Loucy (cell line): ENCODE measurements at regions not wholly inside any gene's neighbourhood (a gene's known extent, or its start where the extent isn't known, plus 50 kb on each side); places are given as distances from the start of the nearest gene placed in this dataset.

Source experiments
- H2AFZ ChIP-seq: fragments of 200-600 bp; sonication (generic); 2 replicates; pipeline ENCODE4 v1.6.0; 2016; ENCODE audit warnings: antibody characterized with exemption, mild to moderate bottlenecking, low read length, moderate library complexity
- H3F3A ChIP-seq: fragments of 200-600 bp; 2 replicates; pipeline ENCODE4 v1.6.0; 2016; ENCODE audit warnings: antibody characterized with exemption, low read depth, mild to moderate bottlenecking
- H3K27me3 ChIP-seq: fragments of 200-600 bp; sonication (generic); 2 replicates; pipeline ENCODE4 v1.6.1; 2014; ENCODE audit warnings: low read length, mild to moderate bottlenecking; ENCODE audit not compliant: insufficient read depth, poor library complexity, severe bottlenecking
- H3K36me3 ChIP-seq: fragments of 200-600 bp; sonication (generic); 2 replicates; pipeline ENCODE4 v1.6.1; 2016; ENCODE audit warnings: low read length; ENCODE audit not compliant: insufficient read depth
- H3K4me1 ChIP-seq: fragments of 200-600 bp; sonication (generic); 2 replicates; pipeline ENCODE4 v1.5.1; 2014; ENCODE audit warnings: low read length, mild to moderate bottlenecking; ENCODE audit not compliant: insufficient read depth, poor library complexity, severe bottlenecking
- H3K4me2 ChIP-seq: fragments of 200-600 bp; sonication (generic); 2 replicates; pipeline ENCODE4 v1.6.0; 2014; ENCODE audit warnings: antibody characterized with exemption, low read length, low read depth, mild to moderate bottlenecking; ENCODE audit not compliant: poor library complexity, severe bottlenecking
- H3K4me3 ChIP-seq: fragments of 200-600 bp; sonication (generic); 2 replicates; pipeline ENCODE4 v1.5.1; 2014; ENCODE audit warnings: low read length, mild to moderate bottlenecking, mixed read lengths; ENCODE audit not compliant: poor library complexity, severe bottlenecking
- H3K79me2 ChIP-seq: fragments of 200-600 bp; sonication (generic); 2 replicates; pipeline ENCODE4 v1.6.1; 2014; ENCODE audit warnings: low read length; ENCODE audit not compliant: insufficient read depth
- H3K9ac ChIP-seq: fragments of 200-600 bp; sonication (generic); 2 replicates; pipeline ENCODE4 v1.6.0; 2014; ENCODE audit warnings: mild to moderate bottlenecking, low read depth, low read length, moderate library complexity; ENCODE audit not compliant: poor library complexity, severe bottlenecking
- H3K9me2 ChIP-seq: fragments of 200-600 bp; sonication (generic); replicated peaks from 2 replicates; pipeline ENCODE4 v1.6.1; 2016; ENCODE audit warnings: low read depth, low read length, mixed read lengths
- H3K9me3 ChIP-seq: fragments of 200-600 bp; sonication (generic); 2 replicates; pipeline ENCODE4 v1.6.1; 2014; ENCODE audit warnings: mild to moderate bottlenecking, antibody characterized with exemption, low read length, low read depth; ENCODE audit not compliant: insufficient read depth
- H4K20me1 ChIP-seq: fragments of 200-600 bp; sonication (generic); 2 replicates; pipeline ENCODE4 v1.6.0; 2014; ENCODE audit warnings: antibody characterized with exemption, low read length, mild to moderate bottlenecking; ENCODE audit not compliant: insufficient read depth, poor library complexity, severe bottlenecking
- EZH2phosphoT487 ChIP-seq: fragments of 200-600 bp; IDR thresholded peaks from 2 replicates; pipeline ENCODE4 v1.6.1; 2018; ENCODE audit warnings: antibody characterized with exemption, mild to moderate bottlenecking, moderate library complexity, borderline replicate concordance
- TF ChIP-seq, protein P1 (sequence below): fragments of 200-600 bp; sonication (generic); conservative IDR thresholded peaks from 2 replicates; pipeline ENCODE4 v1.5.1; 2014; ENCODE audit warnings: mild to moderate bottlenecking, antibody characterized with exemption, low read length

DNA sequence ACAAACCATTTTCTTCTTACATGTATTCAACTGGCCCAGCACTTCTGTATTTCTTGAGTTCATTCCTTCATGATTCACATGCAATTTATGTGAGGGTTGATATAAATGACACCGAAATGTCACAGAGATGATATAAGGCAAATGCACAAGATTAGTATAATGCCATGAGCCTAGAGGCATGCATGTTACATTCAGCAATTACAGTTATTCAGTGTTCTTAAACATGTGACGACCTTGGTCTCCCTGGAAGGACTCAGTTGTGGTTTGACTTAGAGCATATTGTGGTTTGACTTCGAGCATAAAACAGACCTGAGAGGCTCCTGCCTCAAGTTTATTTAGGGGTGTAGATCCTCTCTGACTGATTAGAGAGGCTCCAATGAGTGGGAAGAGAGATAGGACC lies 752.1 kb upstream of the POM121L12 start:
- Histone ChIP-seq H4K20me1 (no peaks in the 10 kb centered on the region), H2AFZ (no peak overlapping the region), H3K4me2 (no peak overlapping the region), H3K36me3 (no peaks in the 10 kb centered on the region), H3K27me3 (no peaks in the 10 kb centered on the region), H3K9me3 (no peaks in the 10 kb centered on the region), H3F3A (no peaks in the 10 kb centered on the region), H3K9ac (no peak overlapping the region), H3K9me2 (no peaks in the 10 kb centered on the region), H3K79me2 (no peaks in the 10 kb centered on the region), H3K4me3 (no peak overlapping the region), H3K4me1 (no peaks in the 10 kb centered on the region)
- TF ChIP-seq, protein P1, sequence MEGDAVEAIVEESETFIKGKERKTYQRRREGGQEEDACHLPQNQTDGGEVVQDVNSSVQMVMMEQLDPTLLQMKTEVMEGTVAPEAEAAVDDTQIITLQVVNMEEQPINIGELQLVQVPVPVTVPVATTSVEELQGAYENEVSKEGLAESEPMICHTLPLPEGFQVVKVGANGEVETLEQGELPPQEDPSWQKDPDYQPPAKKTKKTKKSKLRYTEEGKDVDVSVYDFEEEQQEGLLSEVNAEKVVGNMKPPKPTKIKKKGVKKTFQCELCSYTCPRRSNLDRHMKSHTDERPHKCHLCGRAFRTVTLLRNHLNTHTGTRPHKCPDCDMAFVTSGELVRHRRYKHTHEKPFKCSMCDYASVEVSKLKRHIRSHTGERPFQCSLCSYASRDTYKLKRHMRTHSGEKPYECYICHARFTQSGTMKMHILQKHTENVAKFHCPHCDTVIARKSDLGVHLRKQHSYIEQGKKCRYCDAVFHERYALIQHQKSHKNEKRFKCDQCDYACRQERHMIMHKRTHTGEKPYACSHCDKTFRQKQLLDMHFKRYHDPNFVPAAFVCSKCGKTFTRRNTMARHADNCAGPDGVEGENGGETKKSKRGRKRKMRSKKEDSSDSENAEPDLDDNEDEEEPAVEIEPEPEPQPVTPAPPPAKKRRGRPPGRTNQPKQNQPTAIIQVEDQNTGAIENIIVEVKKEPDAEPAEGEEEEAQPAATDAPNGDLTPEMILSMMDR: no peak
- TF ChIP-seq EZH2phosphoT487: no peak

DNA sequence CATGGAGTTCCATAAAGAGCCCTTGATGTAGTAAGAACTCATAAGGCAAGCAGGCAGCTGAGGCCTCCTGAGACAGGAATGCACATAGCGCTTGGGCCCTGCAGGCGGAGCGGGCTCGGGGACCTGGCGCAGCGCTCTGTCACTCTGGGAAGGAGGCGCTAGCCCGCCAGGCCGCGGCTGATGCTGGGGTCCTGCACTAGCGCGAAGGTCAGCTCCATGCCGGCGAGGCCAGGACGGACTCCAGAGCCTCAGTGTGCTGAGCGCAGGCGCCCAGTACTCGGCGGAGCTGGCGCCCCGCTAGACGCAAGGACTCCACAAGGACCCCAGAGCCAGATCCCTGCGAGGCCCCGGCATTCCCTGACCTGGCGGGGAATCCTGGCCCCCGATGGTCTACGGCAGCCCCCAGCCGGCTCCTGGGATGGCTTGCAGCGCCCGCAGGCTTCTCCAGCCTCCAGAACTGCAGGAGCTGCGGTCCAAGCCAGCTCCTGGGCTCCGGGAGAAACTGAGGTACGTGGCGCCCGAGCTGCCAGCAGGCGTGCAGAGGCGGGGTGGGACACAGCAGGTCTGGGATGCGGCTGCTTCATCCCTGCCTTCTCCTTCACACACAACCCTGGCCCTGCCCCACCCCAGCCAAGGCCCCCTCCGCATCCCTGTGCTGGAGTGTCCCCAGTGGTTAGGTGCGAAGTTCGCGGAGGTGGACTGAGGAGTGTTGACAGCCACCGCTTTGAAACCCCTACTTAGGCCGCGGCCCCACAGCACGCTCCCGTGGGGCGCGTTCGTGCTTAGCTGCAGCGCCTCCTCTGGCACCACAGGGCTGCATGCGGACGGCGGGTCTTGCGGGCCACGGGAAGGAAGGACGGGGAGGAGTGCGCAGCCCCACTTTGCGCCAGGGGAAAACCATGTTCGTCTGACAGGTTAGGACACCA lies 761.5 kb upstream of the POM121L12 start:
- no peak overlapping the region for H3K9ac ChIP-seq
- H4K20me1 ChIP-seq: no peaks in the 10 kb centered on the region
- H2AFZ ChIP-seq: no peak overlapping the region
- no peaks in the 10 kb centered on the region for H3F3A ChIP-seq
- no peaks in the 10 kb centered on the region for H3K79me2 ChIP-seq
- H3K4me2 ChIP-seq: no peak overlapping the region
- H3K9me3 ChIP-seq: no peaks in the 10 kb centered on the region
- H3K36me3 ChIP-seq: no peaks in the 10 kb centered on the region
- no peaks in the 10 kb centered on the region for H3K9me2 ChIP-seq
- no peaks in the 10 kb centered on the region for H3K4me1 ChIP-seq
- no peak overlapping the region for H3K4me3 ChIP-seq
- TF ChIP-seq, protein P1: no peak
- no peak for TF ChIP-seq EZH2phosphoT487
- no peaks in the 10 kb centered on the region for H3K27me3 ChIP-seq

DNA sequence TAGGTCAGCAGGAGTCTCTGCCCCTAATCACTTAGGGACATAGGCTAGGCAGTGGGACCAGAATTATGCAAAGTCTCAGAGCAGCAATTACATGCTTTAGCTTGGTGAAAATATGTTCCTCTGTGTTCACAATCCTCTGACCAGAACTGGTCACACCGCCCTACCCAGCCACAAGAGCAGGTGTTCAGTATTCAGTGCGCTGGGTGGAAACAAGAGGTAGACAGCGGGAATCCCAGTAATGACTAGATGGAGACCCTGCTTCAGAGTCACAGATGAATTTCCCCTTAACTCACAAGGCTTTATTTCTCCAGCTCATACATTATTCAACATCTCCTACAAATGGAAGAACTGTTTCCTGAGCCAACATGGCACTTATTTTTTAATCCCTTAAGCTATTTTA lies 763.7 kb upstream of the POM121L12 start:
- no peak overlapping the region for H3K4me3 ChIP-seq
- H3K9me2 ChIP-seq: no peaks in the 10 kb centered on the region
- H4K20me1 ChIP-seq: no peaks in the 10 kb centered on the region
- no peaks in the 10 kb centered on the region for H3K36me3 ChIP-seq
- TF ChIP-seq, protein P1: no peak
- no peak for TF ChIP-seq EZH2phosphoT487
- H3K27me3 ChIP-seq: no peaks in the 10 kb centered on the region
- no peaks in the 10 kb centered on the region for H3F3A ChIP-seq
- H3K9ac ChIP-seq: no peak overlapping the region
- H3K4me1 ChIP-seq: no peaks in the 10 kb centered on the region
- no peaks in the 10 kb centered on the region for H3K79me2 ChIP-seq
- H3K4me2 ChIP-seq: no peak overlapping the region
- no peaks in the 10 kb centered on the region for H3K9me3 ChIP-seq
- no peak overlapping the region for H2AFZ ChIP-seq
